Uterus (tissue), 2 donors: ENCODE measurements at regions not wholly inside any gene's neighbourhood (a gene's known extent, or its start where the extent isn't known, plus 50 kb on each side); places are given as distances from the start of the nearest gene placed in this dataset.

Source experiments
- CTCF ChIP-seq, 4 experiments: fragments of 200-600 bp in 2 of 4; fragments of 450-650 bp in 2 of 4; sonication (generic) in 2 of 4; IDR thresholded peaks; one replicate each; pipeline ENCODE4 v1.5.1; 2016 to 2019; ENCODE audit warnings: antibody characterized with exemption in 4 of 4, mild to moderate bottlenecking in 2 of 4, moderate library complexity in 1 of 4
- POLR2A ChIP-seq, 2 donors: fragments of 450-650 bp; IDR thresholded peaks; one replicate each; pipeline ENCODE4 v1.6.1; 2016; ENCODE audit warnings: antibody characterized with exemption in 2 of 2, mild to moderate bottlenecking in 1 of 2, moderate library complexity in 1 of 2

- no peak for TF ChIP-seq CTCF (IDR thresholded peaks at IDR 0.05)
- TF ChIP-seq POLR2A (IDR thresholded peaks at IDR 0.05), result no peak
These were observed 254.0 kb downstream of the CYP26B1 start for GRCh38 chr2:71893646-71894045.
